NT2/D1 (cell line): ENCODE measurements at regions not wholly inside any gene's neighbourhood (a gene's known extent, or its start where the extent isn't known, plus 50 kb on each side); places are given as distances from the start of the nearest gene placed in this dataset.
"Not testable (repeated sequence)": the region's sequence is repeated elsewhere in the genome, so short reads cannot be mapped to it uniquely, and the experiment has no call there.

Source experiments
- SUZ12 ChIP-seq: IDR thresholded peaks from 2 replicates; pipeline ENCODE4 v1.6.1; 2011; ENCODE audit not compliant: insufficient read length, insufficient read depth; ENCODE audit errors: extremely low read depth
- YY1 ChIP-seq: IDR thresholded peaks from 2 replicates; pipeline ENCODE4 v1.6.1; 2011; ENCODE audit not compliant: insufficient read length, insufficient read depth
- ZNF274 ChIP-seq: IDR thresholded peaks from 2 replicates; pipeline ENCODE4 v1.6.1; 2011; ENCODE audit warnings: mild to moderate bottlenecking, low read depth, low read length

GRCh38 chr17:27045039-27045438, 248.9 kb upstream of the WSB1 start:
- TF ChIP-seq ZNF274, YY1, SUZ12: not testable (repeated sequence)
